A549 (cell line): ENCODE measurements at regions not wholly inside any gene's neighbourhood (a gene's known extent, or its start where the extent isn't known, plus 50 kb on each side); places are given as distances from the start of the nearest gene placed in this dataset.

Experiments
- CEBPB ChIP-seq, 2 experiments: fragments of >200 bp in 1 of 2; sonication (Bioruptor Twin) in 1 of 2; formaldehyde crosslinking in 1 of 2; IDR thresholded peaks; 2 replicates each; pipeline ENCODE4 v1.6.1; 2012 to 2016
- CTCF ChIP-seq: fragments of >200 bp; sonication (Bioruptor Twin); formaldehyde crosslinking; IDR thresholded peaks from 3 replicates; pipeline ENCODE4 v1.5.1; 2016
- EP300 ChIP-seq, 2 experiments: fragments of >200 bp; sonication (Bioruptor Twin); formaldehyde crosslinking; IDR thresholded peaks; 2 replicates in 1 of 2; 3 replicates in 1 of 2; pipeline ENCODE4 v1.6.1; 2016 to 2017
- HDAC2 ChIP-seq: fragments of 200-600 bp; sonication (generic); IDR thresholded peaks from 2 replicates; pipeline ENCODE4 v1.6.1; 2016
- HOXA7 ChIP-seq: fragments of 250-450 bp; sonication (Bioruptor Pico); IDR thresholded peaks from 2 replicates; pipeline ENCODE4 v1.5.0; 2020; ENCODE audit warnings: mild to moderate bottlenecking, moderate library complexity
- KDM5A ChIP-seq: fragments of 200-600 bp; sonication (generic); IDR thresholded peaks from 2 replicates; pipeline ENCODE4 v1.6.1; 2016; ENCODE audit warnings: antibody characterized with exemption, mild to moderate bottlenecking
- MYC ChIP-seq: IDR thresholded peaks from 2 replicates; pipeline ENCODE4 v1.6.1; 2012; ENCODE audit warnings: mild to moderate bottlenecking, inconsistent platforms, low read length, improper control_type of control experiment, borderline replicate concordance
- POLR2A ChIP-seq: IDR thresholded peaks from 2 replicates; pipeline ENCODE4 v1.6.1; 2012; ENCODE audit warnings: mild to moderate bottlenecking, low read length
- TF ChIP-seq, protein P1 (sequence below): fragments of 200-600 bp; sonication (generic); IDR thresholded peaks from 2 replicates; pipeline ENCODE4 v1.6.1; 2016; ENCODE audit warnings: antibody characterized with exemption, mild to moderate bottlenecking, moderate library complexity
- TF ChIP-seq, protein P2 (sequence below): fragments of 250-450 bp; sonication (Bioruptor Pico); IDR thresholded peaks from 2 replicates; pipeline ENCODE4 v1.5.0; 2021; ENCODE audit warnings: mild to moderate bottlenecking, moderate library complexity, borderline replicate concordance

DNA sequence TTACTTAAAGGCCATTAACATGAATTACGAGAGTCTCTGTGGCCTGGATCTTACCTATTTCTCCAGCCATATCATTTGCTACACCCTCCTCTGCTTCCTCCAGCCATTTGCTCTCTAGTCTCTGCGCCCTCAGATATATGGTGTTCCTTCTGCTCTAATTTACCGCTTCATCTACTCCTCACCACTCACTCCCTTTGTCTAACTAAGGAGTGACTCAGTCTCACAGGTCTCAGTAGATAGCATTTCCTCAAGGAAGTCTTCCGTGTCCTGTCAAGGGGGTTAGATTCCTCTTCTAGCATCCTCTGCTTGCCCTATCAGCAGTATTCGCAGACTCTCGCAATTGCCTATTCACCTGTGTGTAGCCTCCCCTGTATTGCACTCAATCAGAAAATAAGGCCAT is 892.1 kb upstream of the INTU start:
- no peak for TF ChIP-seq CTCF
- TF ChIP-seq, protein P1, sequence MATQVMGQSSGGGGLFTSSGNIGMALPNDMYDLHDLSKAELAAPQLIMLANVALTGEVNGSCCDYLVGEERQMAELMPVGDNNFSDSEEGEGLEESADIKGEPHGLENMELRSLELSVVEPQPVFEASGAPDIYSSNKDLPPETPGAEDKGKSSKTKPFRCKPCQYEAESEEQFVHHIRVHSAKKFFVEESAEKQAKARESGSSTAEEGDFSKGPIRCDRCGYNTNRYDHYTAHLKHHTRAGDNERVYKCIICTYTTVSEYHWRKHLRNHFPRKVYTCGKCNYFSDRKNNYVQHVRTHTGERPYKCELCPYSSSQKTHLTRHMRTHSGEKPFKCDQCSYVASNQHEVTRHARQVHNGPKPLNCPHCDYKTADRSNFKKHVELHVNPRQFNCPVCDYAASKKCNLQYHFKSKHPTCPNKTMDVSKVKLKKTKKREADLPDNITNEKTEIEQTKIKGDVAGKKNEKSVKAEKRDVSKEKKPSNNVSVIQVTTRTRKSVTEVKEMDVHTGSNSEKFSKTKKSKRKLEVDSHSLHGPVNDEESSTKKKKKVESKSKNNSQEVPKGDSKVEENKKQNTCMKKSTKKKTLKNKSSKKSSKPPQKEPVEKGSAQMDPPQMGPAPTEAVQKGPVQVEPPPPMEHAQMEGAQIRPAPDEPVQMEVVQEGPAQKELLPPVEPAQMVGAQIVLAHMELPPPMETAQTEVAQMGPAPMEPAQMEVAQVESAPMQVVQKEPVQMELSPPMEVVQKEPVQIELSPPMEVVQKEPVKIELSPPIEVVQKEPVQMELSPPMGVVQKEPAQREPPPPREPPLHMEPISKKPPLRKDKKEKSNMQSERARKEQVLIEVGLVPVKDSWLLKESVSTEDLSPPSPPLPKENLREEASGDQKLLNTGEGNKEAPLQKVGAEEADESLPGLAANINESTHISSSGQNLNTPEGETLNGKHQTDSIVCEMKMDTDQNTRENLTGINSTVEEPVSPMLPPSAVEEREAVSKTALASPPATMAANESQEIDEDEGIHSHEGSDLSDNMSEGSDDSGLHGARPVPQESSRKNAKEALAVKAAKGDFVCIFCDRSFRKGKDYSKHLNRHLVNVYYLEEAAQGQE, result no peak
- TF ChIP-seq KDM5A, result no peak
- no peak for TF ChIP-seq POLR2A
- no peak for TF ChIP-seq CEBPB (IDR thresholded peaks at IDR 0.05)
- TF ChIP-seq MYC, result no peak
- no peak for TF ChIP-seq HOXA7 (CRISPR knock-in tag)
- no peak for TF ChIP-seq EP300 (IDR thresholded peaks at IDR 0.05)
- TF ChIP-seq, protein P2, sequence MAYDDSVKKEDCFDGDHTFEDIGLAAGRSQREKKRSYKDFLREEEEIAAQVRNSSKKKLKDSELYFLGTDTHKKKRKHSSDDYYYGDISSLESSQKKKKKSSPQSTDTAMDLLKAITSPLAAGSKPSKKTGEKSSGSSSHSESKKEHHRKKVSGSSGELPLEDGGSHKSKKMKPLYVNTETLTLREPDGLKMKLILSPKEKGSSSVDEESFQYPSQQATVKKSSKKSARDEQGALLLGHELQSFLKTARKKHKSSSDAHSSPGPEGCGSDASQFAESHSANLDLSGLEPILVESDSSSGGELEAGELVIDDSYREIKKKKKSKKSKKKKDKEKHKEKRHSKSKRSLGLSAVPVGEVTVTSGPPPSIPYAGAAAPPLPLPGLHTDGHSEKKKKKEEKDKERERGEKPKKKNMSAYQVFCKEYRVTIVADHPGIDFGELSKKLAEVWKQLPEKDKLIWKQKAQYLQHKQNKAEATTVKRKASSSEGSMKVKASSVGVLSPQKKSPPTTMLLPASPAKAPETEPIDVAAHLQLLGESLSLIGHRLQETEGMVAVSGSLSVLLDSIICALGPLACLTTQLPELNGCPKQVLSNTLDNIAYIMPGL, result no peak
- no peak for TF ChIP-seq HDAC2
